ENCODE measurements at regions not wholly inside any gene's neighbourhood (a gene's known extent, or its start where the extent isn't known, plus 50 kb on each side); places are given as distances from the start of the nearest gene placed in this dataset.

- no peak for DNase-seq
Observed at GRCh38 chr11:13869398-13869886, 93.1 kb upstream of the SPON1 start.

- no peak for DNase-seq
Observed at GRCh38 chr11:13874597-13874996, 87.9 kb upstream of the SPON1 start.

- DNase-seq = no peak
Observed at GRCh38 chr11:13875643-13876042, 86.9 kb upstream of the SPON1 start.

- no peak for DNase-seq
Observed at GRCh38 chr11:13876423-13876822, 86.1 kb upstream of the SPON1 start.

GRCh38 chr11:13878077-13878476 lies 84.4 kb upstream of the SPON1 start:
- no peak for DNase-seq

- no peak for DNase-seq
Observed at GRCh38 chr11:13880634-13881033, 81.9 kb upstream of the SPON1 start.

- no peak for DNase-seq
Observed at GRCh38 chr11:13881226-13881905, 81.2 kb upstream of the SPON1 start.

- DNase-seq = no peak
Observed at GRCh38 chr11:13883042-13883441, 79.5 kb upstream of the SPON1 start.

GRCh38 chr11:13883589-13883988 lies 78.9 kb upstream of the SPON1 start:
- no peak for DNase-seq

- no peak for DNase-seq
Observed at GRCh38 chr11:13884158-13884799, 78.2 kb upstream of the SPON1 start.

- DNase-seq = no peak
Observed at GRCh38 chr11:13885083-13885482, 77.4 kb upstream of the SPON1 start.

- peak; percentile 88 to 92 for DNase-seq
Observed at GRCh38 chr11:13889552-13890249, 72.8 kb upstream of the SPON1 start.

GRCh38 chr11:13891911-13892310 lies 70.6 kb upstream of the SPON1 start:
- DNase-seq = peak; percentile 61 to 88

GRCh38 chr11:13896175-13896980 lies 66.1 kb upstream of the SPON1 start:
- no peak for DNase-seq

GRCh38 chr11:13896981-13897353 lies 65.6 kb upstream of the SPON1 start:
- DNase-seq = no peak

GRCh38 chr11:13897646-13898276 lies 64.8 kb upstream of the SPON1 start:
- DNase-seq = peak in 1 of 2 experiments; percentile 58

- DNase-seq = no peak
Observed at GRCh38 chr11:13899603-13900002, 62.9 kb upstream of the SPON1 start.

GRCh38 chr11:13902523-13902922 lies 60.0 kb upstream of the SPON1 start:
- no peak for DNase-seq

GRCh38 chr11:13905137-13905781 lies 57.3 kb upstream of the SPON1 start:
- no peak for DNase-seq

- no peak for DNase-seq
Observed at GRCh38 chr11:13907678-13908077, 54.8 kb upstream of the SPON1 start.

GRCh38 chr11:13908535-13908934 lies 54.0 kb upstream of the SPON1 start:
- DNase-seq = no peak
